ENCODE measurements at regions not wholly inside any gene's neighbourhood (a gene's known extent, or its start where the extent isn't known, plus 50 kb on each side); places are given as distances from the start of the nearest gene placed in this dataset.

DNA sequence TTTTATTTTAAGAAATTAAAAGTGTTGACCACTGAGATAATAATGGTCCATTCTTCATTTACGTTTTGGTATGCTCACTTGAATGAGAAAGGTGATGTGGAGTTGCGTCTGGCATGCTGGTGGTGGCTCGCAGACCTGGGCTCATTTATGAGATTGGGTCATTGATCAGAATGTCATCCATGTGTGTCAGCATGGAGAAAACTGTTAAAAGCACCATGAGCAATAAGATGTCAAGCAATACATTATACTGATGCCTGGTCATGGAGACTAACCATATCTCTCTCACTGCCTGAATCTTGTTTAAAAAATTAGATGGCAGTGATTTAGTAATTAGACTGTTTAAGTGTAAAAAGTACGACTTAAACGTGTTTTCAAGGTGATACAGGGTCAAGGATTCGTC is 503.4 kb upstream of the SEMA6D start:
- Mint-ChIP-seq H3K27me3 (no peaks in the 10 kb centered on the region), H3K4me3 (no peak overlapping the region), H3K27ac (no peak overlapping the region), H3K36me3 (ENCODE audit: low read depth) (no peaks in the 10 kb centered on the region), H3K4me1 (no peaks in the 10 kb centered on the region)
- DNase-seq (no peak), ATAC-seq (no peak)
- H3K9me3 ChIP-seq (ENCODE audit: control insufficient read depth, low read length, poor library complexity, severe bottlenecking) = no peaks in the 10 kb centered on the region

DNA sequence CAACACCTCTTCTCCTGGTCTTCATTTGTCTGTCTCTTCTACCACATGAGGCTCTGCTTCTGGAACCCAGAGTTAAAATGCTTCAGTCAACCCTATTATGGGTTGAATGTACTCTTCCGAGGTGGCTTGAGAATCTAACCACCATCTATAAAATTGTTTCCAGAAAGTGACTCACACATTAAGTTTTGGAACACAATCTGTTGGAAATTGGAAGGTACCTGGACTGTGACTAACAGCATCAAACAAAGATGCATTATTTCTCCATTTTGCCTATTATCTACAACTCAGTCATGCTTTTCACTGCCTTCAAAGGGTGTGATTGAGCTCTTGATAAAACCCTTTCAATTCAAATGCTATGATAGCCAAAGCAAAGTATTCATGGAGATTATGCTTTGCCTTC is 499.0 kb upstream of the SEMA6D start:
- DNase-seq (no peak), ATAC-seq (no peak)
- H3K27ac Mint-ChIP-seq = no peak overlapping the region
- H3K4me3 Mint-ChIP-seq = no peak overlapping the region
- no peaks in the 10 kb centered on the region for H3K4me1 Mint-ChIP-seq
- no peaks in the 10 kb centered on the region for H3K27me3 Mint-ChIP-seq
- H3K9me3 ChIP-seq (ENCODE audit: control insufficient read depth, low read length, poor library complexity, severe bottlenecking) = no peaks in the 10 kb centered on the region
- H3K36me3 Mint-ChIP-seq (ENCODE audit: low read depth) = no peaks in the 10 kb centered on the region

DNA sequence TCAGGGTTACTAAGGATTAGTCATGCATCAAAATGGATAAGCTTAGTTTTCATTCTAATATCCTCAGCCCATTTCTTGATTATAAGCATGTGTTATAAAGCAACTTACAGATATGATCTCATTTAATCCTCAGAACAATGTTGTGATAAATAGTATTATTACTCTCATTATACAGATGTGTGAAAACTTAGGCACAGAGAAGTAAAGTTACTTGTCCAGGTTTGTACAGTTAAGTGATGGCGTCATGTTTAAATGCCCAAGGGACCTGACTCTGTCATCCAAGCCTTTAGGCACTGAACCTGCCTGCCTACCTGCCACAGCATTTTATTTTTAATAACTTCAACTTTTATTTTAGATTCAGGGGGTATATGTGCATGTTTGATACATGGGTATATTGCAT is 472.9 kb upstream of the SEMA6D start:
- no peak for ATAC-seq
- H3K4me3 Mint-ChIP-seq = no peak overlapping the region
- no peak overlapping the region for H3K27ac Mint-ChIP-seq
- H3K4me1 Mint-ChIP-seq = no peaks in the 10 kb centered on the region
- no peaks in the 10 kb centered on the region for H3K9me3 ChIP-seq (ENCODE audit: control insufficient read depth, low read length, poor library complexity, severe bottlenecking)
- H3K36me3 Mint-ChIP-seq (ENCODE audit: low read depth) = no peaks in the 10 kb centered on the region
- H3K27me3 Mint-ChIP-seq = no peaks in the 10 kb centered on the region
- DNase-seq = no peak

DNA sequence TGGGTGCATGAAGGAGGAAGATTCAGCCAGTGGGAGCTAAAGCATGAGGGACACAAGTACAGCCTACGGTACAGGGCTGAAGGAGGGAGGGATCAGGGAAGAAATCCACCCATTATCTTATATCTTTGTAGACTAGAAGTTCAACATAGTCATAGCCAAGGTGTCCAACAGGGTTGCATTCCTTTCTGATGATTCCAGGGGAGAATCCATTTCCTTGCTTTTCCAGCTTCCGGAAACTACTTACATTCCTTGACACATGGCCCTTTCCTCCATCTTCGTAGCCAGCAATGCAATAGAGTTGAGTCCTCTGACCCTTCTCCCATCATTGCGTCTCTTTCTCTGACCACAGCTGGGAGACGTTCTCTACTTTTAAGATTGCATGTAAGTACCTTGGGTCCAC is 471.0 kb upstream of the SEMA6D start:
- no peak overlapping the region for H3K4me3 Mint-ChIP-seq
- no peaks in the 10 kb centered on the region for H3K27me3 Mint-ChIP-seq
- no peaks in the 10 kb centered on the region for H3K4me1 Mint-ChIP-seq
- no peak overlapping the region for H3K27ac Mint-ChIP-seq
- no peak for ATAC-seq
- no peaks in the 10 kb centered on the region for H3K36me3 Mint-ChIP-seq (ENCODE audit: low read depth)
- no peak for DNase-seq
- no peaks in the 10 kb centered on the region for H3K9me3 ChIP-seq (ENCODE audit: control insufficient read depth, low read length, poor library complexity, severe bottlenecking)

DNA sequence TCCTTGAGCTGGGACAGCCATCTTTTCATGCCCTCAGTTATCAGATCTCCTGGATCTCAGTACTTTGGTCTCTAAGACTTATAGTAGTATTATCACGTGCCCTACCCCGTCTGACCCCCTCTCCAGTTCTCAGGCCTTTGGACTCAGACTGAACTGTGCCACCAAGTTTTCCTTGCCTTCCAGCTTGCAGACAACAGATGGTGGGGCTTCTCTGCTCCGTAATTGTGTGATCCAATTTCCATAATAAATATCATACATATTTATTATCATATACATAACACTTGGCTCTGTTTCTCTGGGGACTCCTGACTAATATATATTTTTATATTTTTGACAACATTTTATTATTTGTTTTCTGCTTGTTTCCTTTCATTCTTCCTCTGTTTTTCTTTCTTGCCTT is 458.8 kb upstream of the SEMA6D start:
- DNase-seq = no peak
- no peak overlapping the region for H3K4me3 Mint-ChIP-seq
- H3K36me3 Mint-ChIP-seq (ENCODE audit: low read depth) = no peaks in the 10 kb centered on the region
- no peaks in the 10 kb centered on the region for H3K27me3 Mint-ChIP-seq
- no peak for ATAC-seq
- H3K4me1 Mint-ChIP-seq = no peaks in the 10 kb centered on the region
- H3K9me3 ChIP-seq (ENCODE audit: control insufficient read depth, low read length, poor library complexity, severe bottlenecking) = no peaks in the 10 kb centered on the region
- H3K27ac Mint-ChIP-seq = no peak overlapping the region

DNA sequence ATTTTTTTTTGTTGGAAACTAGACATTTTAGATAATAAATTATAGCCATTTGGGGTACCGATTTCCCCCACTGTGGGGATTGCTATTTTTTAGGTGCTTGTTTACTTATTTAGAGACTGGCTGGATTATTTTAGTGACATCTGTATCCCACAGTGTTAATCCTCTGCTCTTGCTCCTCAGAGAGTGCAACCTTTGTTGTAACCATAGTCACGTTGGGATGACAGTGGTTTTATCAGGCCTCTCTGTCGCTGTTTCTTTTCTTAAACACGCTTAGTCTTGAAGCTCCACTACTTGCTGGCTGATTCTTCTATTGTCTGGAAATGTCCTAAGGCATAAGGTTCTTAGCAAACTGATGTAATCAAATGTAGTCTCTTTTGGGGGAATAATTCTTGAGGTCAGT is 451.6 kb upstream of the SEMA6D start:
- Mint-ChIP-seq H3K4me1 (no peaks in the 10 kb centered on the region), H3K4me3 (no peak overlapping the region), H3K27ac (no peak overlapping the region), H3K36me3 (ENCODE audit: low read depth) (no peaks in the 10 kb centered on the region), H3K27me3 (no peaks in the 10 kb centered on the region)
- no peaks in the 10 kb centered on the region for H3K9me3 ChIP-seq (ENCODE audit: control insufficient read depth, low read length, poor library complexity, severe bottlenecking)
- no peak for ATAC-seq
- DNase-seq = no peak

DNA sequence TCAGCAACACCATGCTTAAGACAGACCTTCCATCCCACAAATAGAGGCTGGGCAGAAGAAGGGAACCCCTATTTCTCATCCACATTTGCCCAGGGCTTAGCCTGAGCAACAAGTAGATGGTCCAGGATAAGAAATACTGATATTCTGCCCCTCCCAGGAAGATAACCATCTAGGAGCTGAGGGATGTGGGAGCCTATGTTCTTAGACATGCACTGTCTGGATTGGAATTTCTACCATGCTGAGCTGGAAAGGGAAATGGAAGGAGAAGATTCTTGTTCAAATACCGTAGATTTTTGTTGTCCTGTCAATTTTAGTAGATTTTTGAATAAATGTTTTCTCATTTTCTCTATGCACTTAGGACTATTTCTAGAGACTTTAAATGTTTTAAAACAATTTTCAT is 450.7 kb upstream of the SEMA6D start:
- Mint-ChIP-seq H3K27ac (no peak overlapping the region), H3K4me1 (no peaks in the 10 kb centered on the region), H3K36me3 (ENCODE audit: low read depth) (no peaks in the 10 kb centered on the region), H3K4me3 (no peak overlapping the region), H3K27me3 (no peaks in the 10 kb centered on the region)
- no peak for ATAC-seq
- no peaks in the 10 kb centered on the region for H3K9me3 ChIP-seq (ENCODE audit: control insufficient read depth, low read length, poor library complexity, severe bottlenecking)
- DNase-seq = no peak

DNA sequence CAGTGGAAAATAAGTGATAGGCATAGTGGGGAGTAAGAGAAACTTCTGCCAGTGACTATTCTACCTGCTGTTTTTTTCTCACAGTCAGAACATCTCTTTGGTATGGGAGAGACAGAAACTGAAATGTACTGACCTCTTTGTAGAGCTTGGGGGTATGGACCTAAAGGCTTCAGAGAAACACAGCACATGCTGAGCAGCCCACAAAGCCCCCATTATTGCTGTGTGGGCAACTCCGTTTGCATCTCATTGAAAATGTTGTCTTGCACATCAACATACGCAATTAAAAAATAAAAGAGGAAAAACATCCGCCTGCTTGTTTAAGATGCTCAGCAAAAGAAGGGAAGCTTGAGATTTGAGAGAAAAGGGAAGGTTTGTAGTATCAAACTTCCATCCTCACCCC is 443.4 kb upstream of the SEMA6D start:
- no peaks in the 10 kb centered on the region for H3K4me1 Mint-ChIP-seq
- no peak for ATAC-seq
- H3K27ac Mint-ChIP-seq = no peak overlapping the region
- H3K27me3 Mint-ChIP-seq = no peaks in the 10 kb centered on the region
- no peaks in the 10 kb centered on the region for H3K36me3 Mint-ChIP-seq (ENCODE audit: low read depth)
- DNase-seq = no peak
- no peak overlapping the region for H3K4me3 Mint-ChIP-seq
- no peaks in the 10 kb centered on the region for H3K9me3 ChIP-seq (ENCODE audit: control insufficient read depth, low read length, poor library complexity, severe bottlenecking)

DNA sequence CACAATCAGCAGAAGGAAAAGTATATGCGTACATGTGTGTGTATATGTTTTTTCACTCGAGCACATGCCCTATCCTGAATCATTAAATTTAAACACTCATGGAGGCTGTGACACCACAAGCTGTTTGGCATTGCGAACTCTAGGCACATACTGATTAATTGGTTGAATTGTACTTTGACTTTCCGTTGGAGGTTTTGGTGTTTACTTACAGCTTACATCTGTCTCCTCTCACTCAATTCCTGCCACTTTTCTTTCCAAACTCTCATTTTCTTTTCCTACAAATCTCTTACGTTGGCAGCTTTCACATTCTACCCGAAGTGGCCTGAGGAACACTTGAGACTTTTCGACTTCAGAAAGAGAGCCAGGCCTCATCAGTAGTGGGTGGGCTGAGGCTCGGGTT is 434.1 kb upstream of the SEMA6D start:
- H3K27me3 Mint-ChIP-seq = no peaks in the 10 kb centered on the region
- no peaks in the 10 kb centered on the region for H3K36me3 Mint-ChIP-seq (ENCODE audit: low read depth)
- DNase-seq (no peak), ATAC-seq (no peak)
- no peaks in the 10 kb centered on the region for H3K9me3 ChIP-seq (ENCODE audit: control insufficient read depth, low read length, poor library complexity, severe bottlenecking)
- H3K4me3 Mint-ChIP-seq = no peak overlapping the region
- H3K4me1 Mint-ChIP-seq = no peaks in the 10 kb centered on the region
- H3K27ac Mint-ChIP-seq = no peak overlapping the region

DNA sequence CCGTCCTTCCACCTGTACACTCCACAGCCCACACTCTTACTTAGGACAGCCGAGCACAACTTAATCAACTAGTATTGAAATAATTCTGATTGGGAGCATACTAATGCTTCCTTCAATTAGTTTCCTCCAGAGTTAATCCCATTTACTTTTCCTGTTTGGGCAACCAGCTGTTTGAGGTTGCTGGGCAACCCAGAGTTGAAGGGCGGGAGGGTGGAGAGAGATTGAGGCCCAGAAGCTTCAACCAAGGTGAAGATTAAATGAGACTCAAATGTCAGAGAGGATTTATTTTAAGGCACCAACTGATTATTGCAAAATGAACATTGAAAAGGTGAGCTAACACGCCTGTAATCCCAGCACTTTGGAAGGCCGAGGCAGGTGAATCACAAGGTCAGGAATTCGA is 428.5 kb upstream of the SEMA6D start:
- ATAC-seq = no peak
- no peaks in the 10 kb centered on the region for H3K9me3 ChIP-seq (ENCODE audit: control insufficient read depth, low read length, poor library complexity, severe bottlenecking)
- no peaks in the 10 kb centered on the region for H3K36me3 Mint-ChIP-seq (ENCODE audit: low read depth)
- H3K4me3 Mint-ChIP-seq = no peak overlapping the region
- H3K27ac Mint-ChIP-seq = no peak overlapping the region
- no peaks in the 10 kb centered on the region for H3K27me3 Mint-ChIP-seq
- no peaks in the 10 kb centered on the region for H3K4me1 Mint-ChIP-seq
- no peak for DNase-seq

DNA sequence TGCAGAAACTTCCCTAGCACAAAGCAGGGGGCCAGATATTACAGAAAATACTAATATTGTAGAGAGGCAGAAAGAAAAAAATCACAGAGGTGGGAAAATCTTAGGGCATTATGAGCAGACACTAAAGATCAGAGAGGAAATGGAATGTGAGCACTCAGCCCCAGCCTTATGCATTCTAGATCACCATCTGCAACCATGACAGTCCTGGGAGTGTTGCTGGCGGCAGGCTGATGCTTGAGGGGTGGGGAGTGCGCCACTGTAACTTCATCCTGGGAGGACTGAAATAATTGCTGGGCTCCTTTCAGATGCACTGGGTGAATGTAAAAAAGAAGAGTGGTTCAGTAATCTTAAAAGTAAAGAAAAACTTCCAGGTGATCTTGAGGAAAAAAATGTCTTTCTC is 427.6 kb upstream of the SEMA6D start:
- H3K27ac Mint-ChIP-seq = no peak overlapping the region
- ATAC-seq (no peak), DNase-seq (no peak)
- no peaks in the 10 kb centered on the region for H3K4me1 Mint-ChIP-seq
- no peaks in the 10 kb centered on the region for H3K27me3 Mint-ChIP-seq
- no peaks in the 10 kb centered on the region for H3K9me3 ChIP-seq (ENCODE audit: control insufficient read depth, low read length, poor library complexity, severe bottlenecking)
- H3K4me3 Mint-ChIP-seq = no peak overlapping the region
- H3K36me3 Mint-ChIP-seq (ENCODE audit: low read depth) = no peaks in the 10 kb centered on the region

DNA sequence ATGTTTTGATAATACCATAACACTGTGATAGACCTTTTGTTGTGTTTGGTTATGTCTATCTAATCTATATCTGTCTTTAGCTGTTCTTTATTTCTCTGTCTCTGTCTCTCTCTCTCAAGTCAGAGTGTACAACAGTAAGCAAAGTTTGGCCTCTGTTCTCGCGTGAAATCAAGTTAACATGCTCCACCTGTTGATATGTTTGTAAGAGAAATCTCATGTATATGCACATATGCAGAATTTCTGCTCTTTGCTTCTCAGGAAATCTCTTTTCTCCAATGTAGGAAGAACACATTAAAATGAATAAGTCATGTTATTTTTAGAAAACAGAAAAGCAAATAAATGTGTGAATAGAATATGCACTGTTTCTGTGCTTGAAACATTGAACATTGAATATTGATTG is 425.5 kb upstream of the SEMA6D start:
- ATAC-seq (no peak), DNase-seq (no peak)
- no peaks in the 10 kb centered on the region for H3K9me3 ChIP-seq (ENCODE audit: control insufficient read depth, low read length, poor library complexity, severe bottlenecking)
- Mint-ChIP-seq H3K4me1 (no peaks in the 10 kb centered on the region), H3K4me3 (no peak overlapping the region), H3K27me3 (no peaks in the 10 kb centered on the region), H3K36me3 (ENCODE audit: low read depth) (no peaks in the 10 kb centered on the region), H3K27ac (no peak overlapping the region)

DNA sequence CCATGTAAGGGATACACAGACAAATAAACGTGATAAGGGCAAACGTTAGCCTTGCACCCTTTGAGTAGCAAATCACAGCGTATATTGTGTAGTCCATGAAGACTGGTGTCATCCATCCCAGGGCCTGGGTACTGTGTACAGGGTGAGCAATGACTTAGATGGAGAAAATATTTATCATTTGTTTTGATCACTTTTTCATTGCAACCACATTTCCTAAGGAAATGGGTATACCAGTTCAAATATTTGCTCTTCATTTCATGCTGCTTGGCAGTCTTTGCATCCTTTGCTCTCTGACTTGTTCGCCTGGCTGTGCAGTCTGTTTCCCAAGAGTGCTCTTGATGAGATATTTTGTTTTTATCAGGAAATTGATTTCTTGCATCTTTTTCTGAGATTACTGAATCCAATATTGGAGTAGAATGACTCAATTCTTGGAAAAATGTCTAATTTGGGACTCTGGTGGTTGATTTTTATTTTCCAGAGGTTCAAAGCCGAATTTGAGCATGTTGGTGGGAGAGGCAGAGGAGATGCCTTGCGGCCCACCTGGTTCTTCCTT is 424.6 kb upstream of the SEMA6D start:
- DNase-seq (no peak), ATAC-seq (no peak)
- Mint-ChIP-seq H3K4me1 (no peaks in the 10 kb centered on the region), H3K4me3 (no peak overlapping the region), H3K27ac (no peak overlapping the region), H3K27me3 (no peaks in the 10 kb centered on the region), H3K36me3 (ENCODE audit: low read depth) (no peaks in the 10 kb centered on the region)
- no peaks in the 10 kb centered on the region for H3K9me3 ChIP-seq (ENCODE audit: control insufficient read depth, low read length, poor library complexity, severe bottlenecking)

DNA sequence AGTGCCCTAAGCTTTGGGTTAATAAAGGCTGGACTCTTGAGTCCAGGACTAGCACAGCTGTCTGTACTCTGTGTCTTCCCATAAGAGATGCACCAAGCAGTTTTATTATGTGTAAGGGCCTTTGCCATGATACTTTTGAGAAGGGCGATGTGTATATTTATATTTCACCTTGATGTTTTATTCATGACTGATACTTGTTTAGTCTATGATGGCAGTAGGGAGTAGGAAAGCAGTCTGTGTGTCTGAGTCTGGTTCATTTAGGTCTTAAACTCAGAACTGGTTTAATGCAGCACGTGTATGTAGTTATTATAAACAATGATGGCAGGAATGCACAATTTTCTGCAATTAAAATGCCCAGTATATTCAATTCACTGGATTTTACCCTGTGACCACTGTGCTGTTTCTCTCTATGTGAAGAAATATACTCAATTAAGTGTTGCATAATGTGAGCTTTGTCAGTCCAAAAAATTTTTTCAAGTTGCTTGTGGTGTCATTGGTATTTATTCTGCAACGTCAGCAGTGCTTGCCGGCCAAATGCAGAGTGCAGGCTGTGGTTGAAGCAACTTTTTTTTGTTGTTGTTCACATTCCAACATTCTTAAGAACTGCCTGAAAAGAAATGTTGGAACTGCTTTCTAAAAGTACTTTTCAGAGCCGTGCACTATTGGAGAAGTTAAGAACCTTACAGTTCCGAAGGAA is 423.7 kb upstream of the SEMA6D start:
- DNase-seq (no peak), ATAC-seq (no peak)
- H3K9me3 ChIP-seq (ENCODE audit: control insufficient read depth, low read length, poor library complexity, severe bottlenecking) = no peaks in the 10 kb centered on the region
- no peaks in the 10 kb centered on the region for H3K27me3 Mint-ChIP-seq
- no peak overlapping the region for H3K4me3 Mint-ChIP-seq
- no peaks in the 10 kb centered on the region for H3K36me3 Mint-ChIP-seq (ENCODE audit: low read depth)
- H3K4me1 Mint-ChIP-seq = no peaks in the 10 kb centered on the region
- no peak overlapping the region for H3K27ac Mint-ChIP-seq
